Esophagus muscularis mucosa (tissue), 4 donors: ENCODE measurements at regions not wholly inside any gene's neighbourhood (a gene's known extent, or its start where the extent isn't known, plus 50 kb on each side); places are given as distances from the start of the nearest gene placed in this dataset.
"Not testable (repeated sequence)": the region's sequence is repeated elsewhere in the genome, so short reads cannot be mapped to it uniquely, and the experiment has no call there.

Experiments used
- CTCF ChIP-seq, 3 experiments: fragments of 200-600 bp in 2 of 3; fragments of 450-650 bp in 1 of 3; sonication (generic) in 2 of 3; IDR thresholded peaks; one replicate each; pipeline ENCODE4 v1.5.1; 2017 to 2019; ENCODE audit warnings: antibody characterized with exemption in 3 of 3, mild to moderate bottlenecking in 2 of 3, moderate library complexity in 1 of 3
- EP300 ChIP-seq: sonication (generic); formaldehyde crosslinking; IDR thresholded peaks from one replicate; pipeline ENCODE4 v1.6.1; 2017; ENCODE audit warnings: antibody characterized with exemption
- POLR2A ChIP-seq: fragments of 450-650 bp; IDR thresholded peaks from one replicate; pipeline ENCODE4 v1.6.1; 2017; ENCODE audit warnings: antibody characterized with exemption, moderate library complexity, mild to moderate bottlenecking, low read depth

DNA sequence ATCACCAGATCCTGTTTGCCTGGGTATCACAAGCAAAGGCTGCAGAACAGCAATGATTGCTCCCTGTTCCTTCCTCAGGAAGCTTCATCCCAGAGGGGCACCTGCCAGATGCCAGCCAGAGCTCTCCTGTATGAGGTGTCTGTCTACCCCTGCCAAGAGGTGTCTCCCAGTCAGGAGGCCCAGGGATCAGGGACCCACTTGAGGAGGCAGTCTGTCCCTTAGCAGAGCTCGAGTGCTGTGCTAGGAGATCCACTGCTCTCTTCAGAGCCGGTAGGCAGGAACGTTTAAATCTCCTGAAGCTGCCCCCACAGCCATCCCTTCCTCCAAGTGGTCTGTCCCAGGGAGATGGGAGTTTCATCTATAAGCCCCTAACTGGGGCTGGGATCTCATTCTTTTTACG lies 294.6 kb downstream of the BCAT1 start:
- TF ChIP-seq POLR2A; CTCF (IDR thresholded peaks at IDR 0.05); EP300: not testable (repeated sequence)
